OCI-LY1 (cell line): ENCODE measurements at regions not wholly inside any gene's neighbourhood (a gene's known extent, or its start where the extent isn't known, plus 50 kb on each side); places are given as distances from the start of the nearest gene placed in this dataset.

Source experiments
- CTCF ChIP-seq: fragments of 200-600 bp; sonication (generic), shearing (Covaris generic); IDR thresholded peaks from 2 replicates; pipeline ENCODE4 v1.5.1; 2017; ENCODE audit warnings: mild to moderate bottlenecking, antibody characterized with exemption, low read length, moderate library complexity, mixed read lengths
- EZH2 ChIP-seq: fragments of 200-600 bp; sonication (generic), shearing (Covaris generic); IDR thresholded peaks from 2 replicates; pipeline ENCODE4 v1.8.0; 2017; ENCODE audit warnings: borderline replicate concordance, mixed run types, mild to moderate bottlenecking, antibody characterized with exemption, low read length, moderate library complexity, mixed read lengths

- TF ChIP-seq CTCF (no peak), EZH2 (no peak)
These were observed 310.2 kb upstream of the SGK1 start for GRCh38 chr6:134628154-134628553.
